Heart left ventricle (tissue), 16 donors: ENCODE measurements at regions not wholly inside any gene's neighbourhood (a gene's known extent, or its start where the extent isn't known, plus 50 kb on each side); places are given as distances from the start of the nearest gene placed in this dataset.

Source experiments
- ATAC-seq, 4 donors: fragments of 200-7000 bp; cut with Tn5 transposase; one replicate each; pipeline ENCODE4 v1.9.1; 2020 to 2022; ENCODE audit warnings: moderate library complexity in 4 of 4, mild to moderate bottlenecking in 3 of 4, moderate number of reproducible peaks in 1 of 4
- DNase-seq, 5 donors: peaks; one replicate each; pipeline ENCODE4 v3.0.0-alpha.2; 2020
- H3K27ac ChIP-seq, 12 donors: fragments of 200-600 bp; sonication (generic) in 4 of 12; one replicate each; pipeline versions ENCODE4 v1.5.0 to v1.8.0; 2016 to 2022; ENCODE audit warnings: mild to moderate bottlenecking in 2 of 12
- H3K27me3 ChIP-seq, 9 donors: fragments of 200-600 bp; sonication (generic) in 2 of 9; one replicate each; pipeline versions ENCODE4 v1.5.1 to v1.8.0; 2016 to 2022; ENCODE audit warnings: mild to moderate bottlenecking in 3 of 9
- H3K36me3 ChIP-seq, 9 donors: fragments of 200-600 bp; sonication (generic) in 2 of 9; one replicate each; pipeline versions ENCODE4 v1.5.0 to v1.8.0; 2018 to 2022; ENCODE audit warnings: mild to moderate bottlenecking in 2 of 9
- H3K4me1 ChIP-seq, 12 donors: fragments of 200-600 bp; sonication (generic) in 4 of 12; one replicate each; pipeline versions ENCODE4 v1.5.0 to v1.8.0; 2016 to 2022; ENCODE audit warnings: mild to moderate bottlenecking in 3 of 12
- H3K4me3 ChIP-seq, 12 donors: fragments of 200-600 bp; sonication (generic) in 4 of 12; one replicate each; pipeline versions ENCODE4 v1.5.0 to v1.8.0; 2017 to 2022; ENCODE audit warnings: mild to moderate bottlenecking in 9 of 12, moderate library complexity in 4 of 12
- H3K9me3 ChIP-seq, 12 donors: fragments of 200-600 bp; sonication (generic) in 4 of 12; one replicate each; pipeline versions ENCODE4 v1.5.0 to v1.8.0; 2016 to 2022; ENCODE audit warnings: mild to moderate bottlenecking in 1 of 12
- POLR2A ChIP-seq, 2 donors: fragments of 450-650 bp; IDR thresholded peaks; one replicate each; pipeline ENCODE4 v1.6.1; 2017; ENCODE audit warnings: antibody characterized with exemption in 2 of 2, mild to moderate bottlenecking in 2 of 2, moderate library complexity in 2 of 2
- WGBS, 4 donors: extraction: QIAGEN DNeasy Blood & Tissue Kit in 2 of 4; methylation state at CpG; one replicate each; pipeline versions ENCODE4 v1.1.5 to v1.1.7; 2013 to 2018; 5-methylcytosine and 5-hydroxymethylcytosine counted together
- intact Hi-C, 10 donors: fragments of 100-400 bp; cut with DNase I; formaldehyde crosslinking; loops; one replicate each; pipeline versions ENCODE4 v1.11.1 to v1.14.2; 2022
- TF ChIP-seq, protein P1 (sequence below), 12 donors: fragments of 200-600 bp; sonication (generic) in 4 of 12; IDR thresholded peaks; one replicate each; pipeline versions ENCODE4 v1.5.0 to v1.8.0; 2018 to 2022; ENCODE audit warnings: antibody characterized with exemption in 12 of 12, mild to moderate bottlenecking in 5 of 12
- donor health status: ischemic (EF 13 %, LVEDD 7.1; RV severe dilation, severe dysfunction).
- donor health status: healthy with polysubstance abuse.
- donor health status: DM: no; HTN: yes; CAD: no.
- donor health status: DM: no; HTN: no; CAD: no.
- donor health status: ischemic (EF 25% LVEDD 6.9; RV normal size, moderate dysfunction).
- donor health status: ischemic (EF 25% LVEDD 5.7; RV mildly dilated, moderate dysfunction).
- donor health status: healthy.
- donor health status: DM: yes; HTN: yes; CAD: no.
- donor health status: ischemic (EF 35%, LVEDD 5.7; RV mildly dilated, moderate dysfunction).
- donor health status: nonischemic (EF 11% LVEDD 7.7; RV severe dilation, severe dysfunction).
- donor health status: DM: yes; HTN: yes; CAD: no.
- donor health status: PGD.
- donor health status: ischemic (EF 29% LVEDD 5.4; RV normal size, mild dysfunction).
- donor health status: nonischemic (EF 23%, LVEDD 6.1; RV moderate dilation, normal function).

DNA sequence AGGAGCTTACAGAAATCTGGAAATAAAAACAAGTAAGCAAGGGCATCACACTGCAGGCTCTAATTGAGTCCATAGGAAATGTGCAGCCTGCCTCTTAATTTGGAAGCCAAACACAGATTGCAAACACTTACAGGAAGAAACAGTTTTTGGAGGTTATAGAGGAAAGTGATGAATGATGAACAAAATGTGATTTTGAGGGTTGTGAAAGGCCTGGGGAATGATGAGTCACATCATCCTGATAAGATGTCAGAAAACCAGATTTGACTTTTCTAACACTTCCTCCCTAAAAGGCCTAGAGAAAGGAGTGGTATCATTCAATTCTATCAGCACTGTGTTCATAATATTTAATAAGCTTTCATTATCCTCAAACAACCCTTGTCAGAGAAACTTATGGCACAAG is 96.6 kb upstream of the POU2AF2 start:
- no peak overlapping the region for H3K4me3 ChIP-seq
- DNase-seq (no peak), ATAC-seq (peak in 1 of 4 donors; percentile 49)
- H3K9me3 ChIP-seq: no peaks in the 10 kb centered on the region
- no peaks in the 10 kb centered on the region for H3K36me3 ChIP-seq
- peaks cover 0 to 7% (median 0%) of the 10 kb centered on the region in 9 donors for H3K27me3 ChIP-seq
- no peak overlapping the region for H3K27ac ChIP-seq
- intact Hi-C loops: no loop called here
- no peaks in the 10 kb centered on the region for H3K4me1 ChIP-seq
- TF ChIP-seq, protein P1, sequence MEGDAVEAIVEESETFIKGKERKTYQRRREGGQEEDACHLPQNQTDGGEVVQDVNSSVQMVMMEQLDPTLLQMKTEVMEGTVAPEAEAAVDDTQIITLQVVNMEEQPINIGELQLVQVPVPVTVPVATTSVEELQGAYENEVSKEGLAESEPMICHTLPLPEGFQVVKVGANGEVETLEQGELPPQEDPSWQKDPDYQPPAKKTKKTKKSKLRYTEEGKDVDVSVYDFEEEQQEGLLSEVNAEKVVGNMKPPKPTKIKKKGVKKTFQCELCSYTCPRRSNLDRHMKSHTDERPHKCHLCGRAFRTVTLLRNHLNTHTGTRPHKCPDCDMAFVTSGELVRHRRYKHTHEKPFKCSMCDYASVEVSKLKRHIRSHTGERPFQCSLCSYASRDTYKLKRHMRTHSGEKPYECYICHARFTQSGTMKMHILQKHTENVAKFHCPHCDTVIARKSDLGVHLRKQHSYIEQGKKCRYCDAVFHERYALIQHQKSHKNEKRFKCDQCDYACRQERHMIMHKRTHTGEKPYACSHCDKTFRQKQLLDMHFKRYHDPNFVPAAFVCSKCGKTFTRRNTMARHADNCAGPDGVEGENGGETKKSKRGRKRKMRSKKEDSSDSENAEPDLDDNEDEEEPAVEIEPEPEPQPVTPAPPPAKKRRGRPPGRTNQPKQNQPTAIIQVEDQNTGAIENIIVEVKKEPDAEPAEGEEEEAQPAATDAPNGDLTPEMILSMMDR (IDR thresholded peaks at IDR 0.05): no peak
- no peak for TF ChIP-seq POLR2A (IDR thresholded peaks at IDR 0.05)

DNA sequence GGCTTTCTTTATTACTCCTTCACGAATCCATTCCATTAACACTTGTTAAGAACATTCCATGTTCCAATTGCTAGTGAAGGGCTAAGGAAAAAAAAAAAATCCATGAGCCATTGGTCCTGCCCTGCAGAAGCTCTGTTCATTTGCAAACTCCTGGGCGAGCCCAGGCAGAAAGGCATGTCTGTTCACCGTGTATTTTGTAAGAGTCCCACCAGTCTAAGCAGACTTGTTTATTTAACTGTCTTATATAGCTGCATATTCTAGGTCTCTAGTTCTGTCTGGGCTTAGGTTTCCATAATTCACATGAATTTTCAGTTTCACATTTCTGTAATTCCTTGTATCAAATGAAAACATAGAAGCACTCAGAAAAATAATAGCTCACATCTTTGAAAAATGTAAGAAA is 97.4 kb upstream of the POU2AF2 start:
- 56 to 74% (median 68%) methylated on average over 3 of the region's 3 CpGs for WGBS, 4 donors
- Histone ChIP-seq H3K9me3 (no peaks in the 10 kb centered on the region), H3K36me3 (no peaks in the 10 kb centered on the region), H3K4me3 (no peak overlapping the region), H3K27me3 (peaks cover 0 to 7% (median 0%) of the 10 kb centered on the region in 9 donors), H3K27ac (no peak overlapping the region), H3K4me1 (no peaks in the 10 kb centered on the region)
- DNase-seq: no peak
- no peak for ATAC-seq
- intact Hi-C loops: no loop called here
- TF ChIP-seq POLR2A (IDR thresholded peaks at IDR 0.05): no peak
- TF ChIP-seq, protein P1 (IDR thresholded peaks at IDR 0.05): no peak

DNA sequence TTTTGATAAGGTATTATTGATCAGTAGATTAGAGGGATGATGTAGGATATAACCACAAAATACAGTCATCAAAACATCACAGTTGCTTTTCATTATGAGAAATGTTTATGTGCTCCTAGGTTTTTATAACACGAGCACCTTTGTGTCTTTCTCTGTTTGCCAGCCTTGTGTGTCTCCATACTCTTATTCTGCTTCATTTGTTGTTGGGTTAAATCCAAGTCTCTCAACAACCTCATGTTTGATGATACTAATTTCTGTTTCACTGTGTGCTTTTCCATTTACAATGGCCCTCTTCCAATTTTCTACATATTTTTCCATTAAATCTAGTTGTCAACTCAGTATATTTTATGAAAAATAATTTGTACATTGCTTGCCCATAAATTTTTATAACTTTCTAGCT is 107.7 kb upstream of the POU2AF2 start:
- TF ChIP-seq POLR2A (IDR thresholded peaks at IDR 0.05): no peak
- TF ChIP-seq, protein P1 (IDR thresholded peaks at IDR 0.05): no peak
- Histone ChIP-seq H3K9me3 (no peaks in the 10 kb centered on the region), H3K27ac (no peak overlapping the region), H3K27me3 (peaks cover 0 to 9% (median 0%) of the 10 kb centered on the region in 9 donors), H3K36me3 (no peaks in the 10 kb centered on the region), H3K4me1 (no peaks in the 10 kb centered on the region), H3K4me3 (no peak overlapping the region)
- DNase-seq: no peak
- intact Hi-C loops: no loop called here
- ATAC-seq: no peak
- WGBS, 4 donors: 63 to 75% (median 69%) methylated on average over 1 of the region's 1 CpG

DNA sequence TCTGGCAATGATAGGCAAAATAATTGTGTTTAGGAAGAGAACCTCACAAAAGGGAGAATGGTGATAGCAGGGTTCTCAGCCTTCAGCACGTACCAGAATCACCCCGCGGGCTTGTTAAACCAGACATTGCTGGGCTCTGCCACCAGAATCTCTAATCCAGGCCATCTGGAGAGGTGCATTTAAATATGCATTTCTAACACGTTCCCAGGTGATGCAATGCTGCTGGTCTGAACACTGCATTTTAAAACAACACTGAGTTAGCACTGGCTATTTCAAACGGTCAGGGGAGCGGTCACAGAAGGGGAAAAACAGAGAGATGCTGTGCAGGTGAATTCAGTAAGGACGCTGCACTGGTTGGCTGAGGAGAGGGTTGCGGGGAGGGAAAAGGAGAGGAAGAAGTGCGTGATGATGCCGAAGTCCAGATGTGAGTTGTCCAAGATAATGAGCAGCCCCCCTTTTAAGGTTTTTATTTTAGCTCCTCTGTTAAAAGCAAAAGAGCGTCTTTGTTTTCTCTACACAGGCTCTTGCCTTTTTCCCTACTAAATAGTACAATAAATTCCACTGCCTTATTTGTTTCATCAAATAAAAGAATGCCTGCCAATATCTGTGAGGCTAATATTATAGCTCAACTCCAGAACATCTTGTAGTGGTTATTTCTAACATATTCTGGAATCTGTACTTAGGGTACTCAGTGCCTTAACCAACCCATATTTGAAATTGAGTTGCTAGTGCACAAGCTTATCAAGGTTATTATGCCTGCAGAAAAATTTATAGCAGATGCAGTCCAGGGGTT is 109.6 kb upstream of the POU2AF2 start:
- no peak for ATAC-seq
- Histone ChIP-seq H3K36me3 (no peaks in the 10 kb centered on the region), H3K4me1 (no peaks in the 10 kb centered on the region), H3K27me3 (peaks cover 0 to 9% (median 0%) of the 10 kb centered on the region in 9 donors), H3K4me3 (no peak overlapping the region), H3K27ac (no peak overlapping the region), H3K9me3 (peaks cover 0 to 10% (median 0%) of the 10 kb centered on the region in 12 donors)
- intact Hi-C loops: no loop called here
- no peak for DNase-seq
- 65 to 74% (median 71%) methylated on average over 11 of the region's 11 CpGs for WGBS, 4 donors
- no peak for TF ChIP-seq POLR2A (IDR thresholded peaks at IDR 0.05)
- TF ChIP-seq, protein P1 (IDR thresholded peaks at IDR 0.05): no peak
